Coronary artery (tissue), 2 donors: ENCODE measurements at regions not wholly inside any gene's neighbourhood (a gene's known extent, or its start where the extent isn't known, plus 50 kb on each side); places are given as distances from the start of the nearest gene placed in this dataset.

ENCODE experiments used
- DNase-seq: peaks from one replicate; pipeline ENCODE4 v3.0.0-alpha.2; 2017; ENCODE audit warnings: low spot score
- H3K27ac ChIP-seq, 2 donors: fragments of 200-600 bp; sonication (generic); one replicate each; pipeline ENCODE4 v1.5.1; 2016 to 2019
- H3K4me3 ChIP-seq: fragments of 200-600 bp; sonication (generic); 2 replicates; pipeline ENCODE4 v1.5.1; 2016; ENCODE audit warnings: mild to moderate bottlenecking, moderate library complexity
- CTCF ChIP-seq: fragments of 200-600 bp; sonication (generic); IDR thresholded peaks from one replicate; pipeline ENCODE4 v1.5.1; 2019; ENCODE audit warnings: antibody characterized with exemption

- no peak for DNase-seq
- H3K27ac ChIP-seq = no peak overlapping the region
- no peak overlapping the region for H3K4me3 ChIP-seq
- TF ChIP-seq CTCF = no peak
These were observed 96.9 kb upstream of the SGIP1 start for GRCh38 chr1:66437136-66437401.

- H3K27ac ChIP-seq = no peak overlapping the region
- TF ChIP-seq CTCF = no peak
These were observed 95.9 kb upstream of the SGIP1 start for GRCh38 chr1:66438062-66438461.

GRCh38 chr1:66438501-66438900 lies 95.5 kb upstream of the SGIP1 start:
- no peak overlapping the region for H3K27ac ChIP-seq
- no peak overlapping the region for H3K4me3 ChIP-seq
- no peak for TF ChIP-seq CTCF

More at GRCh38 chr1:66438062-66438461, 95.9 kb upstream of the SGIP1 start:
- no peak overlapping the region for H3K4me3 ChIP-seq
- DNase-seq = no peak

GRCh38 chr1:66439031-66439740 lies 94.8 kb upstream of the SGIP1 start:
- TF ChIP-seq CTCF = no peak
- no peak for DNase-seq
- H3K27ac ChIP-seq = no peak overlapping the region
- no peak overlapping the region for H3K4me3 ChIP-seq

More at GRCh38 chr1:66438501-66438900, 95.5 kb upstream of the SGIP1 start:
- no peak for DNase-seq

GRCh38 chr1:66443793-66444192 lies 90.2 kb upstream of the SGIP1 start:
- TF ChIP-seq CTCF = no peak
- DNase-seq = no peak
- H3K27ac ChIP-seq = no peak overlapping the region
- H3K4me3 ChIP-seq = no peak overlapping the region

GRCh38 chr1:66444438-66445265 lies 89.3 kb upstream of the SGIP1 start:
- Histone ChIP-seq H3K27ac (no peak overlapping the region), H3K4me3 (no peak overlapping the region)
- no peak for TF ChIP-seq CTCF
- DNase-seq = no peak
